ENCODE measurements at regions not wholly inside any gene's neighbourhood (a gene's known extent, or its start where the extent isn't known, plus 50 kb on each side); places are given as distances from the start of the nearest gene placed in this dataset.

GRCh38 chr1:222970040-222970439 lies 155.2 kb downstream of the DISP1 start:
- no peak overlapping the region for H3K27ac ChIP-seq
- H3K4me2 ChIP-seq, result no peak overlapping the region
- H3K4me1 Mint-ChIP-seq, result peaks cover 37% of the 10 kb centered on the region
- no peak overlapping the region for H3K4me3 ChIP-seq
- no peak overlapping the region for H3K9ac ChIP-seq
- no peaks in the 10 kb centered on the region for H3K9me3 ChIP-seq (ENCODE audit: low read depth)
- H3K27ac Mint-ChIP-seq, result peak overlapping the region; percentile 93
- H3K27me3 ChIP-seq, result no peaks in the 10 kb centered on the region
- no peaks in the 10 kb centered on the region for H3K36me3 ChIP-seq
- H3K9me3 Mint-ChIP-seq, result no peaks in the 10 kb centered on the region
- no peaks in the 10 kb centered on the region for H3F3A ChIP-seq (ENCODE audit: low read depth)
- H4K20me1 ChIP-seq (ENCODE audit: low read depth), result no peaks in the 10 kb centered on the region
- H3K4me3 Mint-ChIP-seq, result no peak overlapping the region
- H3K79me2 ChIP-seq (ENCODE audit: low read depth), result no peaks in the 10 kb centered on the region
- no peak for DNase-seq (ENCODE audit: low spot score)
- H3K4me1 ChIP-seq, result no peaks in the 10 kb centered on the region
- H2AFZ ChIP-seq (replicated peaks), result no peak overlapping the region
- TF ChIP-seq EZH2phosphoT487 (IDR thresholded peaks at IDR 0.05), result no peak
- TF ChIP-seq EZH2 (IDR thresholded peaks at IDR 0.05), result no peak
- TF ChIP-seq, protein P1, sequence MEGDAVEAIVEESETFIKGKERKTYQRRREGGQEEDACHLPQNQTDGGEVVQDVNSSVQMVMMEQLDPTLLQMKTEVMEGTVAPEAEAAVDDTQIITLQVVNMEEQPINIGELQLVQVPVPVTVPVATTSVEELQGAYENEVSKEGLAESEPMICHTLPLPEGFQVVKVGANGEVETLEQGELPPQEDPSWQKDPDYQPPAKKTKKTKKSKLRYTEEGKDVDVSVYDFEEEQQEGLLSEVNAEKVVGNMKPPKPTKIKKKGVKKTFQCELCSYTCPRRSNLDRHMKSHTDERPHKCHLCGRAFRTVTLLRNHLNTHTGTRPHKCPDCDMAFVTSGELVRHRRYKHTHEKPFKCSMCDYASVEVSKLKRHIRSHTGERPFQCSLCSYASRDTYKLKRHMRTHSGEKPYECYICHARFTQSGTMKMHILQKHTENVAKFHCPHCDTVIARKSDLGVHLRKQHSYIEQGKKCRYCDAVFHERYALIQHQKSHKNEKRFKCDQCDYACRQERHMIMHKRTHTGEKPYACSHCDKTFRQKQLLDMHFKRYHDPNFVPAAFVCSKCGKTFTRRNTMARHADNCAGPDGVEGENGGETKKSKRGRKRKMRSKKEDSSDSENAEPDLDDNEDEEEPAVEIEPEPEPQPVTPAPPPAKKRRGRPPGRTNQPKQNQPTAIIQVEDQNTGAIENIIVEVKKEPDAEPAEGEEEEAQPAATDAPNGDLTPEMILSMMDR (IDR thresholded peaks at IDR 0.05), result no peak
- peaks cover 2% of the 10 kb centered on the region for H3K27me3 Mint-ChIP-seq (ENCODE audit: insufficient read depth, low read depth)
- peaks cover 2% of the 10 kb centered on the region for H3K36me3 Mint-ChIP-seq

DNA sequence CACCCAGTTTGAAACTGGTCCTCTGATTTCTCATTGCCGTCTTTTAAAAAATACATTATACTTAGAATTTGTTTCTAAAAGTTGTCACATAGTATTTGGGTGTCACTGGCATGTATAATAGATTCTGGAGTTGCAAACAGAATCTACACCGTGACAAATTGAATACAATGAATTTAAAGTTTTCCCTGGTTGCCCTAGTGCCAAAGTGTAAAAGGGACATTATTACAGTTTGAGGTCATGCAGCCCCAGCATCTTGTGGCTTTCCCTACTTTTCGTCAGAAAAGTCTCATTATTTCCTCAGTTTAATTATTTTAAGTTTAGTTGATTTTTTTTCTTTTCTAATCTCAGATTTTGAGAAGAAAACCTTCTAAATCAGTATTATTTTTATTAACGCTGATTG lies 155.9 kb downstream of the DISP1 start:
- H3K4me1 ChIP-seq, result no peaks in the 10 kb centered on the region
- Mint-ChIP-seq H3K27me3 (ENCODE audit: insufficient read depth, low read depth) (peaks cover 2% of the 10 kb centered on the region), H3K27ac (peak overlapping the region; percentile 93), H3K4me3 (no peak overlapping the region), H3K9me3 (no peaks in the 10 kb centered on the region), H3K36me3 (peaks cover 2% of the 10 kb centered on the region), H3K4me1 (peaks cover 42% of the 10 kb centered on the region)
- H3K4me2 ChIP-seq, result no peak overlapping the region
- no peaks in the 10 kb centered on the region for H3K9me3 ChIP-seq (ENCODE audit: low read depth)
- H3K36me3 ChIP-seq, result no peaks in the 10 kb centered on the region
- no peaks in the 10 kb centered on the region for H4K20me1 ChIP-seq (ENCODE audit: low read depth)
- H2AFZ ChIP-seq (replicated peaks), result no peak overlapping the region
- no peaks in the 10 kb centered on the region for H3K79me2 ChIP-seq (ENCODE audit: low read depth)
- no peaks in the 10 kb centered on the region for H3F3A ChIP-seq (ENCODE audit: low read depth)
- no peaks in the 10 kb centered on the region for H3K27me3 ChIP-seq
- no peak for DNase-seq (ENCODE audit: low spot score)
- no peak overlapping the region for H3K9ac ChIP-seq
- H3K4me3 ChIP-seq, result no peak overlapping the region
- TF ChIP-seq, protein P1 (IDR thresholded peaks at IDR 0.05), result no peak
- TF ChIP-seq EZH2phosphoT487 (IDR thresholded peaks at IDR 0.05) (no peak), EZH2 (IDR thresholded peaks at IDR 0.05) (no peak)
- H3K27ac ChIP-seq, result no peak overlapping the region

- Mint-ChIP-seq H3K36me3 (peaks cover 2% of the 10 kb centered on the region), H3K27ac (peak overlapping the region; percentile 93), H3K9me3 (no peaks in the 10 kb centered on the region), H3K27me3 (ENCODE audit: insufficient read depth, low read depth) (peaks cover 2% of the 10 kb centered on the region), H3K4me3 (peak overlapping the region; percentile 10), H3K4me1 (peaks cover 44% of the 10 kb centered on the region)
- H3K27ac ChIP-seq, result no peak overlapping the region
- H3K79me2 ChIP-seq (ENCODE audit: low read depth), result no peaks in the 10 kb centered on the region
- no peaks in the 10 kb centered on the region for H4K20me1 ChIP-seq (ENCODE audit: low read depth)
- no peaks in the 10 kb centered on the region for H3K36me3 ChIP-seq
- H3K9ac ChIP-seq, result no peak overlapping the region
- H3K4me2 ChIP-seq, result no peak overlapping the region
- H3K27me3 ChIP-seq, result no peaks in the 10 kb centered on the region
- TF ChIP-seq, protein P1 (IDR thresholded peaks at IDR 0.05), result no peak
- no peak for TF ChIP-seq EZH2 (IDR thresholded peaks at IDR 0.05)
- TF ChIP-seq EZH2phosphoT487 (IDR thresholded peaks at IDR 0.05), result no peak
- H2AFZ ChIP-seq (replicated peaks), result no peak overlapping the region
- H3F3A ChIP-seq (ENCODE audit: low read depth), result no peaks in the 10 kb centered on the region
- no peak for DNase-seq (ENCODE audit: low spot score)
- H3K9me3 ChIP-seq (ENCODE audit: low read depth), result no peaks in the 10 kb centered on the region
- no peaks in the 10 kb centered on the region for H3K4me1 ChIP-seq
- no peak overlapping the region for H3K4me3 ChIP-seq
Observed at GRCh38 chr1:222971146-222971545, 156.3 kb downstream of the DISP1 start.

Measured in neural progenitor cell (in vitro differentiated cells).